WTC11 (cell line): ENCODE measurements at regions not wholly inside any gene's neighbourhood (a gene's known extent, or its start where the extent isn't known, plus 50 kb on each side); places are given as distances from the start of the nearest gene placed in this dataset.
"Not testable (repeated sequence)": the region's sequence is repeated elsewhere in the genome, so short reads cannot be mapped to it uniquely, and the experiment has no call there.

Source experiments
- CTCF ChIP-seq: fragments of 200-600 bp; IDR thresholded peaks from 2 replicates; pipeline ENCODE4 v1.8.0; 2022; ENCODE audit warnings: antibody characterized with exemption
- HMGXB4 ChIP-seq: sonication (generic); formaldehyde crosslinking; IDR thresholded peaks from 2 replicates; pipeline ENCODE4 v1.8.1; 2023; ENCODE audit warnings: mild to moderate bottlenecking, moderate library complexity, missing genetic modification reagents
- SMAD4 ChIP-seq: sonication (generic); formaldehyde crosslinking; IDR thresholded peaks from 2 replicates; pipeline ENCODE4 v1.8.0; 2022; ENCODE audit warnings: mild to moderate bottlenecking, missing genetic modification reagents
- TP53 ChIP-seq: sonication (generic); formaldehyde crosslinking; IDR thresholded peaks from 2 replicates; pipeline ENCODE4 v1.8.1; 2023; ENCODE audit warnings: mild to moderate bottlenecking, missing genetic modification reagents
- ZBTB21 ChIP-seq: sonication (generic); formaldehyde crosslinking; IDR thresholded peaks from 2 replicates; pipeline ENCODE4 v1.8.1; 2023; ENCODE audit warnings: mild to moderate bottlenecking, missing genetic modification reagents, borderline replicate concordance
- ZNF317 ChIP-seq: sonication (generic); formaldehyde crosslinking; IDR thresholded peaks from 2 replicates; pipeline ENCODE4 v1.8.1; 2023; ENCODE audit warnings: low read depth, mild to moderate bottlenecking, moderate library complexity, missing genetic modification reagents, borderline replicate concordance

GRCh38 chr7:6950231-6950630 is 124.2 kb upstream of the CCZ1B start:
- TF ChIP-seq TP53 (CRISPR knock-in tag); ZBTB21 (CRISPR knock-in tag); CTCF; SMAD4 (CRISPR knock-in tag); HMGXB4 (CRISPR knock-in tag); ZNF317 (CRISPR knock-in tag): not testable (repeated sequence)
